Neutrophil (primary cell): ENCODE measurements at regions not wholly inside any gene's neighbourhood (a gene's known extent, or its start where the extent isn't known, plus 50 kb on each side); places are given as distances from the start of the nearest gene placed in this dataset.

Source experiments
- H3K27ac ChIP-seq: fragments of 200-600 bp; sonication (generic); 2 replicates; pipeline ENCODE4 v1.5.1; 2016; ENCODE audit warnings: mild to moderate bottlenecking, moderate library complexity
- H3K27me3 ChIP-seq: fragments of 200-600 bp; sonication (generic); 2 replicates; pipeline ENCODE4 v1.6.0; 2016; ENCODE audit warnings: mild to moderate bottlenecking
- H3K36me3 ChIP-seq: fragments of 200-600 bp; sonication (generic); 2 replicates; pipeline ENCODE4 v1.5.1; 2017
- H3K4me1 ChIP-seq, 2 experiments: fragments of 200-600 bp in 1 of 2; sonication (generic) in 1 of 2; 1 replicate in 1 of 2; 2 replicates in 1 of 2; pipeline versions ENCODE4 v1.5.1 to v1.6.1; 2013 to 2016; ENCODE audit warnings: low read depth in 1 of 2, low read length in 1 of 2, mild to moderate bottlenecking in 1 of 2, moderate library complexity in 1 of 2; ENCODE audit not compliant: control insufficient read depth in 1 of 2, insufficient read depth in 1 of 2
- H3K4me3 ChIP-seq, 2 experiments: fragments of 200-600 bp in 1 of 2; sonication (generic) in 1 of 2; 1 replicate in 1 of 2; 2 replicates in 1 of 2; pipeline ENCODE4 v1.5.1; 2013 to 2016; ENCODE audit warnings: low read depth in 1 of 2, low read length in 1 of 2, mild to moderate bottlenecking in 1 of 2, moderate library complexity in 1 of 2
- H3K9me3 ChIP-seq: fragments of 200-600 bp; sonication (generic); 2 replicates; pipeline ENCODE4 v1.5.1; 2016
- CTCF ChIP-seq: fragments of 200-600 bp; sonication (generic); IDR thresholded peaks from 2 replicates; pipeline ENCODE4 v1.5.1; 2016; ENCODE audit warnings: antibody characterized with exemption

- Histone ChIP-seq H3K4me3 (no peak overlapping the region), H3K27me3 (no peaks in the 10 kb centered on the region), H3K36me3 (no peaks in the 10 kb centered on the region), H3K9me3 (no peaks in the 10 kb centered on the region), H3K27ac (no peak overlapping the region), H3K4me1 (no peaks in the 10 kb centered on the region)
- no peak for TF ChIP-seq CTCF
Observed at GRCh38 chr6:144615870-144616269, 330.7 kb downstream of the UTRN start.

- Histone ChIP-seq H3K36me3 (no peaks in the 10 kb centered on the region), H3K9me3 (no peaks in the 10 kb centered on the region), H3K27ac (no peak overlapping the region), H3K4me3 (no peak overlapping the region), H3K27me3 (no peaks in the 10 kb centered on the region), H3K4me1 (no peaks in the 10 kb centered on the region)
- no peak for TF ChIP-seq CTCF
Observed at GRCh38 chr6:144617191-144617590, 332.1 kb downstream of the UTRN start.

GRCh38 chr6:144617708-144618107 is 332.6 kb downstream of the UTRN start:
- Histone ChIP-seq H3K27ac (no peak overlapping the region), H3K9me3 (no peaks in the 10 kb centered on the region), H3K4me1 (no peaks in the 10 kb centered on the region), H3K27me3 (no peaks in the 10 kb centered on the region), H3K4me3 (no peak overlapping the region), H3K36me3 (no peaks in the 10 kb centered on the region)
- no peak for TF ChIP-seq CTCF

- no peaks in the 10 kb centered on the region for H3K36me3 ChIP-seq
- no peak for TF ChIP-seq CTCF
- no peaks in the 10 kb centered on the region for H3K4me1 ChIP-seq
- no peak overlapping the region for H3K4me3 ChIP-seq
- no peaks in the 10 kb centered on the region for H3K27me3 ChIP-seq
- no peak overlapping the region for H3K27ac ChIP-seq
- no peaks in the 10 kb centered on the region for H3K9me3 ChIP-seq
Observed at GRCh38 chr6:144619966-144620365, 334.8 kb downstream of the UTRN start.

- no peaks in the 10 kb centered on the region for H3K9me3 ChIP-seq
- H3K27ac ChIP-seq: no peak overlapping the region
- no peaks in the 10 kb centered on the region for H3K4me1 ChIP-seq
- H3K4me3 ChIP-seq: no peak overlapping the region
- no peaks in the 10 kb centered on the region for H3K27me3 ChIP-seq
- TF ChIP-seq CTCF: no peak
- H3K36me3 ChIP-seq: no peaks in the 10 kb centered on the region
Observed at GRCh38 chr6:144621332-144621731, 336.2 kb downstream of the UTRN start.

- H3K4me1 ChIP-seq: no peaks in the 10 kb centered on the region
- no peaks in the 10 kb centered on the region for H3K27me3 ChIP-seq
- H3K9me3 ChIP-seq: no peaks in the 10 kb centered on the region
- no peak for TF ChIP-seq CTCF
- H3K4me3 ChIP-seq: no peak overlapping the region
- no peaks in the 10 kb centered on the region for H3K36me3 ChIP-seq
- H3K27ac ChIP-seq: no peak overlapping the region
Observed at GRCh38 chr6:144624246-144624645, 339.1 kb downstream of the UTRN start.
